ENCODE measurements at regions not wholly inside any gene's neighbourhood (a gene's known extent, or its start where the extent isn't known, plus 50 kb on each side); places are given as distances from the start of the nearest gene placed in this dataset.

- H3K27me3 ChIP-seq (ENCODE audit: control insufficient read depth, insufficient read depth, low read length): no peaks in the 10 kb centered on the region
- DNase-seq: no peak
- H3K4me3 ChIP-seq (ENCODE audit: insufficient read depth, low read depth, low read length): no peak overlapping the region
- no peaks in the 10 kb centered on the region for H3K36me3 ChIP-seq (replicated peaks; ENCODE audit: control insufficient read depth, insufficient read depth, low read length)
Measured at GRCh38 chr12:92089559-92089958, 56.1 kb downstream of the BTG1 start.

GRCh38 chr12:92088805-92089204, 56.8 kb downstream of the BTG1 start:
- Histone ChIP-seq H3K36me3 (replicated peaks; ENCODE audit: control insufficient read depth, insufficient read depth, low read length) (no peaks in the 10 kb centered on the region), H3K4me3 (ENCODE audit: insufficient read depth, low read depth, low read length) (no peak overlapping the region), H3K27me3 (ENCODE audit: control insufficient read depth, insufficient read depth, low read length) (no peaks in the 10 kb centered on the region)
- DNase-seq: no peak

GRCh38 chr12:92085736-92086040, 60.0 kb downstream of the BTG1 start:
- no peak overlapping the region for H3K4me3 ChIP-seq (ENCODE audit: insufficient read depth, low read depth, low read length)
- no peaks in the 10 kb centered on the region for H3K27me3 ChIP-seq (ENCODE audit: control insufficient read depth, insufficient read depth, low read length)
- DNase-seq: no peak
- H3K36me3 ChIP-seq (replicated peaks; ENCODE audit: control insufficient read depth, insufficient read depth, low read length): no peaks in the 10 kb centered on the region

- H3K4me3 ChIP-seq (ENCODE audit: insufficient read depth, low read depth, low read length): no peak overlapping the region
- no peaks in the 10 kb centered on the region for H3K36me3 ChIP-seq (replicated peaks; ENCODE audit: control insufficient read depth, insufficient read depth, low read length)
- H3K27me3 ChIP-seq (ENCODE audit: control insufficient read depth, insufficient read depth, low read length): no peaks in the 10 kb centered on the region
- DNase-seq: no peak
Measured at GRCh38 chr12:92085040-92085735, 60.5 kb downstream of the BTG1 start.

- H3K36me3 ChIP-seq (replicated peaks; ENCODE audit: control insufficient read depth, insufficient read depth, low read length): no peaks in the 10 kb centered on the region
- no peak for DNase-seq
- no peak overlapping the region for H3K4me3 ChIP-seq (ENCODE audit: insufficient read depth, low read depth, low read length)
- H3K27me3 ChIP-seq (ENCODE audit: control insufficient read depth, insufficient read depth, low read length): no peaks in the 10 kb centered on the region
Measured at GRCh38 chr12:92080911-92081285, 64.7 kb downstream of the BTG1 start.

- Histone ChIP-seq H3K27me3 (ENCODE audit: control insufficient read depth, insufficient read depth, low read length) (no peaks in the 10 kb centered on the region), H3K4me3 (ENCODE audit: insufficient read depth, low read depth, low read length) (no peak overlapping the region), H3K36me3 (replicated peaks; ENCODE audit: control insufficient read depth, insufficient read depth, low read length) (no peaks in the 10 kb centered on the region)
- DNase-seq: no peak
Measured at GRCh38 chr12:92079054-92079385, 66.6 kb downstream of the BTG1 start.

GRCh38 chr12:92078167-92079053, 67.2 kb downstream of the BTG1 start:
- no peak overlapping the region for H3K4me3 ChIP-seq (ENCODE audit: insufficient read depth, low read depth, low read length)
- no peaks in the 10 kb centered on the region for H3K36me3 ChIP-seq (replicated peaks; ENCODE audit: control insufficient read depth, insufficient read depth, low read length)
- no peak for DNase-seq
- H3K27me3 ChIP-seq (ENCODE audit: control insufficient read depth, insufficient read depth, low read length): no peaks in the 10 kb centered on the region

- no peaks in the 10 kb centered on the region for H3K36me3 ChIP-seq (replicated peaks; ENCODE audit: control insufficient read depth, insufficient read depth, low read length)
- no peaks in the 10 kb centered on the region for H3K27me3 ChIP-seq (ENCODE audit: control insufficient read depth, insufficient read depth, low read length)
- no peak overlapping the region for H3K4me3 ChIP-seq (ENCODE audit: insufficient read depth, low read depth, low read length)
- no peak for DNase-seq
Measured at GRCh38 chr12:92077530-92077929, 68.1 kb downstream of the BTG1 start.

- Histone ChIP-seq H3K4me3 (ENCODE audit: insufficient read depth, low read depth, low read length) (no peak overlapping the region), H3K36me3 (replicated peaks; ENCODE audit: control insufficient read depth, insufficient read depth, low read length) (no peaks in the 10 kb centered on the region), H3K27me3 (ENCODE audit: control insufficient read depth, insufficient read depth, low read length) (no peaks in the 10 kb centered on the region)
- DNase-seq: no peak
Measured at GRCh38 chr12:92076101-92076500, 69.5 kb downstream of the BTG1 start.

- DNase-seq: no peak
- no peak overlapping the region for H3K4me3 ChIP-seq (ENCODE audit: insufficient read depth, low read depth, low read length)
Measured at GRCh38 chr12:92075425-92075914, 70.2 kb downstream of the BTG1 start.

GRCh38 chr12:92074889-92075288, 70.8 kb downstream of the BTG1 start:
- DNase-seq: no peak
- Histone ChIP-seq H3K27me3 (ENCODE audit: control insufficient read depth, insufficient read depth, low read length) (no peaks in the 10 kb centered on the region), H3K4me3 (ENCODE audit: insufficient read depth, low read depth, low read length) (no peak overlapping the region), H3K36me3 (replicated peaks; ENCODE audit: control insufficient read depth, insufficient read depth, low read length) (no peaks in the 10 kb centered on the region)

More at GRCh38 chr12:92075425-92075914, 70.2 kb downstream of the BTG1 start:
- H3K36me3 ChIP-seq (replicated peaks; ENCODE audit: control insufficient read depth, insufficient read depth, low read length): no peaks in the 10 kb centered on the region
- H3K27me3 ChIP-seq (ENCODE audit: control insufficient read depth, insufficient read depth, low read length): no peaks in the 10 kb centered on the region

- Histone ChIP-seq H3K36me3 (replicated peaks; ENCODE audit: control insufficient read depth, insufficient read depth, low read length) (no peaks in the 10 kb centered on the region), H3K27me3 (ENCODE audit: control insufficient read depth, insufficient read depth, low read length) (no peaks in the 10 kb centered on the region), H3K4me3 (ENCODE audit: insufficient read depth, low read depth, low read length) (no peak overlapping the region)
- DNase-seq: no peak
Measured at GRCh38 chr12:92073094-92073493, 72.6 kb downstream of the BTG1 start.

- Histone ChIP-seq H3K4me3 (ENCODE audit: insufficient read depth, low read depth, low read length) (no peak overlapping the region), H3K27me3 (ENCODE audit: control insufficient read depth, insufficient read depth, low read length) (no peaks in the 10 kb centered on the region), H3K36me3 (replicated peaks; ENCODE audit: control insufficient read depth, insufficient read depth, low read length) (no peaks in the 10 kb centered on the region)
- DNase-seq: no peak
Measured at GRCh38 chr12:92072112-92072511, 73.5 kb downstream of the BTG1 start.

GRCh38 chr12:92070864-92071445, 74.7 kb downstream of the BTG1 start:
- Histone ChIP-seq H3K4me3 (ENCODE audit: insufficient read depth, low read depth, low read length) (no peak overlapping the region), H3K27me3 (ENCODE audit: control insufficient read depth, insufficient read depth, low read length) (no peaks in the 10 kb centered on the region), H3K36me3 (replicated peaks; ENCODE audit: control insufficient read depth, insufficient read depth, low read length) (no peaks in the 10 kb centered on the region)
- DNase-seq: no peak

All from H7 (cell line).